GM10266 (cell line): ENCODE measurements at regions not wholly inside any gene's neighbourhood (a gene's known extent, or its start where the extent isn't known, plus 50 kb on each side); places are given as distances from the start of the nearest gene placed in this dataset.

Experiments
- DNase-seq: peaks from one replicate; pipeline ENCODE4 v3.0.0; 2012; ENCODE audit errors: extremely low spot score
- TF ChIP-seq, protein P1 (sequence below): IDR thresholded peaks from 2 replicates; pipeline ENCODE4 v1.5.1; 2012; ENCODE audit warnings: mild to moderate bottlenecking, low read depth; ENCODE audit not compliant: control insufficient read depth, insufficient read depth; ENCODE audit errors: missing control alignments

GRCh38 chr13:82672248-82672647 is 1210.0 kb downstream of the SLITRK1 start:
- TF ChIP-seq, protein P1, sequence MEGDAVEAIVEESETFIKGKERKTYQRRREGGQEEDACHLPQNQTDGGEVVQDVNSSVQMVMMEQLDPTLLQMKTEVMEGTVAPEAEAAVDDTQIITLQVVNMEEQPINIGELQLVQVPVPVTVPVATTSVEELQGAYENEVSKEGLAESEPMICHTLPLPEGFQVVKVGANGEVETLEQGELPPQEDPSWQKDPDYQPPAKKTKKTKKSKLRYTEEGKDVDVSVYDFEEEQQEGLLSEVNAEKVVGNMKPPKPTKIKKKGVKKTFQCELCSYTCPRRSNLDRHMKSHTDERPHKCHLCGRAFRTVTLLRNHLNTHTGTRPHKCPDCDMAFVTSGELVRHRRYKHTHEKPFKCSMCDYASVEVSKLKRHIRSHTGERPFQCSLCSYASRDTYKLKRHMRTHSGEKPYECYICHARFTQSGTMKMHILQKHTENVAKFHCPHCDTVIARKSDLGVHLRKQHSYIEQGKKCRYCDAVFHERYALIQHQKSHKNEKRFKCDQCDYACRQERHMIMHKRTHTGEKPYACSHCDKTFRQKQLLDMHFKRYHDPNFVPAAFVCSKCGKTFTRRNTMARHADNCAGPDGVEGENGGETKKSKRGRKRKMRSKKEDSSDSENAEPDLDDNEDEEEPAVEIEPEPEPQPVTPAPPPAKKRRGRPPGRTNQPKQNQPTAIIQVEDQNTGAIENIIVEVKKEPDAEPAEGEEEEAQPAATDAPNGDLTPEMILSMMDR: no peak

DNA sequence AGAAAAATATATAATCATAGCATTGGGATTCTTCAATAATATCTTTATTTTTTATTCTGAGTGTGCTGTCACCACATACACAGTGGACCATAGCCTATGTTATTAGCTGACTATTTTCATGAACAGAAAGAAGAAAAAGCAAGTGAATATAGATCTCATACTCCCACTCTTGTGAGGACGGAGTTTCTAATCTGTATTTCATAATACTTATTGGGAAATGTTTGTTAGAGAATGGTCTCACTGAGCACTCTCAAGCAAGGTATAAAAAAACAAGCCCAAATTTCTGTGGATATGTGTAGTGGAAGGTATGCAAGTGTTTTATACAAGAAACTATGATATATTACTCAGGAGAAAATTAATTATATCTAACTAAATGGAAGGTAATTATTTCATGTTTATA is 1218.1 kb downstream of the SLITRK1 start:
- DNase-seq: no peak
- TF ChIP-seq, protein P1: no peak

More at GRCh38 chr13:82672248-82672647, 1210.0 kb downstream of the SLITRK1 start:
- no peak for DNase-seq

- no peak for DNase-seq
These were observed 1221.1 kb downstream of the SLITRK1 start for GRCh38 chr13:82661126-82661525.

GRCh38 chr13:82658811-82659210 is 1223.5 kb downstream of the SLITRK1 start:
- DNase-seq: no peak
- TF ChIP-seq, protein P1: no peak

More at GRCh38 chr13:82661126-82661525, 1221.1 kb downstream of the SLITRK1 start:
- TF ChIP-seq, protein P1: no peak

DNA sequence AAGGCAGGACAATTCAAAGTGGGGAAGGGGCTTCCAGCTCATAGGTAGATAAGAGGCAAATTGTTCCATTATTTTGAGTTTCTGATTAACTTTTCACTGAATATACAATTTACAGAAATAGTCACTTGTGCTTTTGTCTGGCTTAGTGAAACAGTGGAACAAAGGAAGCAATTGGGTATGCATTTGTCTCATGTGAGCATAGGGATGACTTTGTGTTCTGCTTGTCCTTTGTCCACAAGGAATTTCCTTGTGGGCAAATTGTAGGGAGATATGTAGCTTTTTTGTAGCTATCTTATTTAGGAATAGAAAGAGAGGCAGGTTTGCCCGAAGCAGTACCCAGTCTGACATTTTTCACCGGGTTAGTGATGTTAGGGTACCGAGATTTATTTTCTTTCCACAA is 1224.8 kb downstream of the SLITRK1 start:
- TF ChIP-seq, protein P1: no peak
- DNase-seq: no peak

GRCh38 chr13:82654861-82655855 is 1227.1 kb downstream of the SLITRK1 start:
- DNase-seq: no peak
- TF ChIP-seq, protein P1: no peak

GRCh38 chr13:82654143-82654542 is 1228.1 kb downstream of the SLITRK1 start:
- DNase-seq: no peak
- TF ChIP-seq, protein P1: no peak
